IPS-20b (cell line): ENCODE measurements at regions not wholly inside any gene's neighbourhood (a gene's known extent, or its start where the extent isn't known, plus 50 kb on each side); places are given as distances from the start of the nearest gene placed in this dataset.

Experiments
- H3K27ac ChIP-seq: one replicate; pipeline ENCODE4 v1.5.1; 2013; ENCODE audit warnings: low read length
- H3K27me3 ChIP-seq: 2 replicates; pipeline ENCODE4 v1.6.1; 2013; ENCODE audit warnings: mild to moderate bottlenecking, low read length, inconsistent platforms; ENCODE audit not compliant: insufficient read depth
- H3K36me3 ChIP-seq: 2 replicates; pipeline ENCODE4 v1.6.1; 2013; ENCODE audit warnings: low read depth, mild to moderate bottlenecking, inconsistent platforms, low read length, moderate library complexity; ENCODE audit not compliant: insufficient read depth
- H3K4me1 ChIP-seq: 2 replicates; pipeline ENCODE4 v1.6.1; 2013; ENCODE audit warnings: mild to moderate bottlenecking, control low read depth, inconsistent platforms, low read length, moderate library complexity; ENCODE audit not compliant: insufficient read depth
- H3K4me3 ChIP-seq: 2 replicates; pipeline ENCODE4 v1.5.1; 2013; ENCODE audit warnings: mild to moderate bottlenecking, low read length, inconsistent platforms
- H3K9ac ChIP-seq: 2 replicates; pipeline ENCODE4 v1.6.1; 2013; ENCODE audit warnings: low read depth, mild to moderate bottlenecking, inconsistent platforms, low read length, moderate library complexity
- H3K9me3 ChIP-seq: 2 replicates; pipeline ENCODE4 v1.6.1; 2013; ENCODE audit warnings: mild to moderate bottlenecking, low read depth, low read length, inconsistent platforms; ENCODE audit not compliant: insufficient read depth

GRCh38 chr15:31457631-31458526 lies 131.2 kb downstream of the KLF13 start:
- Histone ChIP-seq H3K27ac (no peak overlapping the region), H3K4me3 (no peak overlapping the region), H3K27me3 (no peaks in the 10 kb centered on the region), H3K36me3 (no peaks in the 10 kb centered on the region), H3K4me1 (no peaks in the 10 kb centered on the region), H3K9ac (no peak overlapping the region), H3K9me3 (no peaks in the 10 kb centered on the region)

GRCh38 chr15:31458596-31459399 lies 132.2 kb downstream of the KLF13 start:
- no peaks in the 10 kb centered on the region for H3K36me3 ChIP-seq
- no peak overlapping the region for H3K4me3 ChIP-seq
- H3K9me3 ChIP-seq = no peaks in the 10 kb centered on the region
- no peak overlapping the region for H3K27ac ChIP-seq
- no peaks in the 10 kb centered on the region for H3K4me1 ChIP-seq
- no peak overlapping the region for H3K9ac ChIP-seq
- no peaks in the 10 kb centered on the region for H3K27me3 ChIP-seq

GRCh38 chr15:31459400-31459748 lies 132.7 kb downstream of the KLF13 start:
- no peak overlapping the region for H3K9ac ChIP-seq
- no peak overlapping the region for H3K27ac ChIP-seq
- H3K27me3 ChIP-seq = no peaks in the 10 kb centered on the region
- H3K36me3 ChIP-seq = no peaks in the 10 kb centered on the region
- no peaks in the 10 kb centered on the region for H3K4me1 ChIP-seq
- no peak overlapping the region for H3K4me3 ChIP-seq
- H3K9me3 ChIP-seq = no peaks in the 10 kb centered on the region

DNA sequence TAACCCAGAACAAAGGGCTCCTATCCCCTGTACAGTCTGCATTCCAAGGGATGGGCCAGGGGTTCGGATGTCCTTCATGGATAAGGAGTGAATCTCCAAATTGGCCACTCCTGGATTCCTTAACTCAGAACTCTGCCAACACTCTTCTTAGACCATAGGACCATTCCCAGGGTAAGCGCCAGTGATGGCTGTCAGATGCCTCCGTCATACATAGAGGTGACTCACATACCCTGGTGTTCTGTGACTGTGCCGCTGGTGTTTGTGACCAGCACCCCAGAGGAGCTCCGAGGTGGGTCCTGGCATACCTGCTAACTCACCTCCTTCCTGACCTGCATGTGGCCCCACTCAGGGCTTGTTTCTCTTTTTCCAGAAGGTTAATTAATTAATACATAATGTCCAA lies 134.7 kb downstream of the KLF13 start:
- Histone ChIP-seq H3K36me3 (no peaks in the 10 kb centered on the region), H3K9ac (no peak overlapping the region), H3K4me3 (no peak overlapping the region), H3K9me3 (no peaks in the 10 kb centered on the region), H3K27me3 (no peaks in the 10 kb centered on the region), H3K4me1 (no peaks in the 10 kb centered on the region), H3K27ac (no peak overlapping the region)

- Histone ChIP-seq H3K9ac (no peak overlapping the region), H3K27me3 (no peaks in the 10 kb centered on the region), H3K27ac (no peak overlapping the region), H3K4me3 (no peak overlapping the region), H3K4me1 (no peaks in the 10 kb centered on the region), H3K36me3 (no peaks in the 10 kb centered on the region), H3K9me3 (no peaks in the 10 kb centered on the region)
Observed at GRCh38 chr15:31461911-31462480, 135.4 kb downstream of the KLF13 start.

DNA sequence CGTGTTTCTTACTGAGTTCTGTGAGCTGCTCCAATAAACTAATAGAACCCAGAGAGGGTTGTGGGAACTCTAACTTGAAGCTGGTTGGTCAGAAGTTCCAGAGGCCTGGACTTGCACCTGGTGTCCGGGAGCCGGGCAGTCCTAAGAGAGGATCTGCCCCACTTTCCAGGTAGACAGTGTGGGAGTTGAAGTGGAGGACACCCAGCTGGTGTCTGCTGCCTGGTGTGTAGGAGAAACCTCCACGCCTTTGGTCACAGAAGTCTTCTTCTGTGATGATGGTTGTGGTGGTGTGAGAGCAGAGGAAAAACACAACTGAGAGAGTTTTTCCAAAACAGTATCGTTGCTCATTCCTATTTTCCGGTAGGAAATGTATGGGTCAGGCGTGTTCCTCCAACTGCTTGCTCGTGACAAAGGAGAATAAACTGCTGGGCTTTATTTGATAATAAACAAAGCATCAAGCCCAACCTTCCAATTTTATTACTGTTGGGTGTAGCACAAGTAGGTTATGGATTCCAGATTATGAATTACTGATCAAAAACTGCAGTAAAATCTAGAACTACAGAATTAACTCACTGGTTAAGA lies 137.0 kb downstream of the KLF13 start:
- Histone ChIP-seq H3K4me1 (no peaks in the 10 kb centered on the region), H3K27ac (no peak overlapping the region), H3K27me3 (no peaks in the 10 kb centered on the region), H3K9me3 (no peaks in the 10 kb centered on the region), H3K4me3 (no peak overlapping the region), H3K9ac (no peak overlapping the region), H3K36me3 (no peaks in the 10 kb centered on the region)

- Histone ChIP-seq H3K27me3 (no peaks in the 10 kb centered on the region), H3K27ac (no peak overlapping the region), H3K9ac (no peak overlapping the region), H3K4me1 (no peaks in the 10 kb centered on the region), H3K9me3 (no peaks in the 10 kb centered on the region), H3K36me3 (no peaks in the 10 kb centered on the region), H3K4me3 (no peak overlapping the region)
Observed at GRCh38 chr15:31464216-31465082, 137.8 kb downstream of the KLF13 start.

GRCh38 chr15:31465083-31465955 lies 138.7 kb downstream of the KLF13 start:
- Histone ChIP-seq H3K27me3 (no peaks in the 10 kb centered on the region), H3K9me3 (no peaks in the 10 kb centered on the region), H3K27ac (no peak overlapping the region), H3K4me3 (no peak overlapping the region), H3K9ac (no peak overlapping the region), H3K36me3 (no peaks in the 10 kb centered on the region), H3K4me1 (no peaks in the 10 kb centered on the region)

DNA sequence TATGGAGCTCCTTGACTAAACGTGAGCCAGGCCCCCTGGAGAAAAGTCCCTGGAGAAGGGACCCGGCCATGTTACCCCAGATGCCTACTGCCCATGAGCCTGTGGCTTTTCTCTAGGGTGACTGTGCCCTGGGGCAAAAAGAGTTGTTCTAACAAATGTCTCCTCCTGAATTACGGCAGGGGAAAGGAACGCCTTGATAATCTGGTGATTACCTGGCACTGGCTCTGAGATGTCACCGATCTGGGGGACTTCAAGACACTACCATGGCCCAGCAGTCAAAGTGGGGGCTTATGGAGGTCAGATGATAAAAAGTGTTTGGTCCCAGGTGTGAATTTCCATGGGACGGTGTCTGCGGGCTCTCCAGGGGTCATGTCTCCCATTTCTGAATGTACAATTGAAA lies 140.7 kb downstream of the KLF13 start:
- Histone ChIP-seq H3K9ac (no peak overlapping the region), H3K36me3 (no peaks in the 10 kb centered on the region), H3K4me1 (no peaks in the 10 kb centered on the region), H3K27ac (no peak overlapping the region), H3K4me3 (no peak overlapping the region), H3K27me3 (no peaks in the 10 kb centered on the region), H3K9me3 (no peaks in the 10 kb centered on the region)

DNA sequence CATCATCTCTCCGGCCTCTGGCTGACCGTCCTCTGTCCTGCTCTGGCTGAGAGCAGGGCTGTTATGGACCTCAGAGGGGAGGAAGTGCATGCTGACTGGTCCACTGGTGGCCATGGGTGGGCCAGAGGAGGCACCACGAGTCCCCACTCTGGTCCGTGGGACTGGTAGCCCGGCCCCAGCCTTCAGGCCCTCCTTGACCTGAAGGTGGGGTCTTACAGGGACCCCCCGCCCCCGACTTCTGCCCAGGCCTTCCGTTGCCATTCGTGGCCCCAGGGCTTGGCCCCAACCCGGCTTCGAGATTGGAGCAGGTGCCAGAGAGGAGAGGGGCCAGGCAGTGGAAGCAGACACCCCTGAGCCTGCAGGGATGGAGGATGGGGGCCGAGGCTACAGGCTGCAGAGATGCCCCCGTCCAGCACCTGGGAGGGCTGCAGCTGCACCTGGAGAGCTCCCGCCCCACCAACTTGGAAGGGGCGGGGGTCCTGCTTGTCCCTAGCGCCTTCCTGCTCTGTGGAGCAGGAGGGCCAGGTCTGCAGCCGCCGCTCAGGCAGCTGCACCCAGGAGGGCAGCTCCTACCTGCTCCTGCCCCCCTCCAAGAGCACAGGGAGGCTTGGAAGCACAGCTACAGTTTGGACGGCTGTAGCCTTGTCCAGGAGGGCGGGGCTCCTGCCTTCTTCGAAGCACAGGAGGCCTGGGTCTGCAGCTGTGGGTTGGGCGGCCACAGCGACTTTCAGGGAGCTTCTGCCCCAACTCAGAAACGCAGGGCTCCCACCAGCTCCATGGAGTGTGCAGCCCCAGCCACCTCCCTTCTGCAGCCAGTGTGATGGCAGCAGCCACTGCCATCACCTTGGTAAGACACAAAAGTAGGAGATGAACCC lies 142.5 kb downstream of the KLF13 start:
- H3K27ac ChIP-seq = no peak overlapping the region
- no peaks in the 10 kb centered on the region for H3K27me3 ChIP-seq
- no peak overlapping the region for H3K9ac ChIP-seq
- H3K4me3 ChIP-seq = no peak overlapping the region
- no peaks in the 10 kb centered on the region; the same call in 1 of the 2 replicates for H3K4me1 ChIP-seq
- no peaks in the 10 kb centered on the region for H3K36me3 ChIP-seq
- no peaks in the 10 kb centered on the region for H3K9me3 ChIP-seq
